A549 (cell line): ENCODE measurements at regions not wholly inside any gene's neighbourhood (a gene's known extent, or its start where the extent isn't known, plus 50 kb on each side); places are given as distances from the start of the nearest gene placed in this dataset.

Experiments used
- ATAC-seq, 2 experiments: fragments of 200-7000 bp in 1 of 2; fragments of >200 bp in 1 of 2; cut with Nextera tagmentation in 1 of 2; cut with Tn5 transposase in 1 of 2; 3 replicates each; pipeline versions ENCODE4 v1.8.0 to v1.9.1; 2018 to 2020; ENCODE audit warnings: mild to moderate bottlenecking in 1 of 2, moderate library complexity in 1 of 2
- CTCF ChIA-PET: fragments of 300-600 bp; sonication (Branson Sonifier 250); formaldehyde crosslinking; extraction: SDS; loops from one replicate; lab custom pipeline; 2021; ENCODE audit warnings: antibody characterized with exemption, inconsistent platforms; lab: Yijun Ruan, JAX
- POLR2A ChIA-PET: fragments of 350-600 bp; formaldehyde crosslinking; extraction: SDS; loops from one replicate; lab custom pipeline; 2021; ENCODE audit warnings: antibody characterized with exemption, inconsistent platforms; lab: Yijun Ruan, JAX
- DNase-seq, 2 experiments: peaks; one replicate each; pipeline versions ENCODE4 v3.0.0 to v3.0.0-alpha.2; 2011 to 2016; ENCODE audit warnings: low read depth in 1 of 2, low spot score in 1 of 2
- FAIRE-seq: peaks from 2 replicates; lab custom pipeline; 2011; peaks lifted over from hg19 to GRCh38; lab: Jason Lieb, UNC
- H3K27ac ChIP-seq, 2 experiments: fragments of >200 bp; sonication (Bioruptor Twin); formaldehyde crosslinking; 3 replicates each; pipeline ENCODE4 v1.5.1; 2016 to 2017
- H3K4me1 ChIP-seq: fragments of >200 bp; sonication (Bioruptor Twin); formaldehyde crosslinking; 3 replicates; pipeline ENCODE4 v1.6.1; 2016
- H3K4me2 ChIP-seq: fragments of >200 bp; sonication (Bioruptor Twin); formaldehyde crosslinking; 3 replicates; pipeline ENCODE4 v1.6.1; 2016
- H3K4me3 ChIP-seq: fragments of >200 bp; sonication (Bioruptor Twin); formaldehyde crosslinking; 3 replicates; pipeline ENCODE4 v1.5.1; 2016
- H3K9me3 ChIP-seq: fragments of >200 bp; sonication (Bioruptor Twin); formaldehyde crosslinking; 3 replicates; pipeline ENCODE4 v1.6.1; 2016
- ATOH8 ChIP-seq: fragments of 250-450 bp; sonication (Bioruptor Pico); IDR thresholded peaks from 2 replicates; pipeline ENCODE4 v1.5.0; 2020; ENCODE audit warnings: low read depth, mild to moderate bottlenecking, moderate library complexity
- CHD2 ChIP-seq: fragments of 150-350 bp; IDR thresholded peaks from 2 replicates; pipeline ENCODE4 v1.6.1; 2014; ENCODE audit warnings: low read length; ENCODE audit not compliant: partially characterized antibody
- EHF ChIP-seq: fragments of 250-450 bp; sonication (Bioruptor Pico); IDR thresholded peaks from 2 replicates; pipeline ENCODE4 v1.5.0; 2020; ENCODE audit warnings: mild to moderate bottlenecking
- ESRRA ChIP-seq: fragments of 150-350 bp; IDR thresholded peaks from 2 replicates; pipeline ENCODE4 v1.6.1; 2014; ENCODE audit warnings: mild to moderate bottlenecking, low read length, borderline replicate concordance
- FOSB ChIP-seq: fragments of 250-450 bp; sonication (Bioruptor Pico); IDR thresholded peaks from 2 replicates; pipeline ENCODE4 v1.5.0; 2020; ENCODE audit warnings: mild to moderate bottlenecking, moderate library complexity
- FOSL2 ChIP-seq, 2 experiments: fragments of 450-650 bp in 1 of 2; fragments of >200 bp in 1 of 2; sonication (Bioruptor Twin) in 1 of 2; formaldehyde crosslinking; IDR thresholded peaks; 2 replicates each; pipeline versions ENCODE4 v1.5.0 to v1.6.1; 2016 to 2020; ENCODE audit warnings: mild to moderate bottlenecking in 1 of 2, moderate library complexity in 1 of 2
- GATA3 ChIP-seq: IDR thresholded peaks from 2 replicates; pipeline ENCODE4 v1.6.1; 2012; ENCODE audit warnings: borderline replicate concordance
- JUN ChIP-seq, 2 experiments: fragments of >200 bp; sonication (Bioruptor Twin); formaldehyde crosslinking; IDR thresholded peaks; 2 replicates in 1 of 2; 3 replicates in 1 of 2; pipeline ENCODE4 v1.6.1; 2016 to 2017
- MAFK ChIP-seq: fragments of 450-650 bp; IDR thresholded peaks from 2 replicates; pipeline ENCODE4 v1.6.1; 2014; ENCODE audit not compliant: partially characterized antibody
- MAZ ChIP-seq: fragments of 150-350 bp; IDR thresholded peaks from 2 replicates; pipeline ENCODE4 v1.6.1; 2014; ENCODE audit warnings: antibody characterized with exemption, low read depth, low read length, borderline replicate concordance
- NFE2L2 ChIP-seq: fragments of 150-350 bp; conservative IDR thresholded peaks from 2 replicates; pipeline ENCODE4 v1.6.1; 2014; ENCODE audit warnings: low read length
- POLR2A ChIP-seq: IDR thresholded peaks from 2 replicates; pipeline ENCODE4 v1.6.1; 2012; ENCODE audit warnings: mild to moderate bottlenecking, low read length
- RAD21 ChIP-seq, 2 experiments: fragments of >200 bp in 1 of 2; sonication (Bioruptor Twin) in 1 of 2; formaldehyde crosslinking in 1 of 2; IDR thresholded peaks in 1 of 2; conservative IDR thresholded peaks in 1 of 2; 2 replicates in 1 of 2; 3 replicates in 1 of 2; pipeline ENCODE4 v1.6.1; 2012 to 2018; ENCODE audit warnings: inconsistent platforms in 1 of 2
- RCOR1 ChIP-seq: fragments of 150-350 bp; IDR thresholded peaks from 2 replicates; pipeline ENCODE4 v1.6.1; 2014; ENCODE audit warnings: antibody characterized with exemption, low read length, low read depth
- SMC3 ChIP-seq: fragments of >200 bp; sonication (Bioruptor Twin); formaldehyde crosslinking; IDR thresholded peaks from 3 replicates; pipeline ENCODE4 v1.6.1; 2018; ENCODE audit warnings: inconsistent platforms
- ZC3H11A ChIP-seq: fragments of 450-650 bp; IDR thresholded peaks from 2 replicates; pipeline ENCODE4 v1.6.1; 2014; ENCODE audit warnings: antibody characterized with exemption, mild to moderate bottlenecking
- ZFP36 ChIP-seq: fragments of 450-650 bp; IDR thresholded peaks from 2 replicates; pipeline ENCODE4 v1.6.1; 2014; ENCODE audit warnings: borderline replicate concordance; ENCODE audit not compliant: partially characterized antibody
- ZSCAN20 ChIP-seq: fragments of 250-450 bp; sonication (Bioruptor Pico); IDR thresholded peaks from 2 replicates; pipeline ENCODE4 v1.8.0; 2022; ENCODE audit warnings: mild to moderate bottlenecking, moderate library complexity
- WGBS: methylation state at CpG from one replicate; pipeline ENCODE4 v1.1.6; 2017; ENCODE audit errors: missing lambda C conversion rate; 5-methylcytosine and 5-hydroxymethylcytosine counted together
- TF ChIP-seq, protein P1 (sequence below): IDR thresholded peaks from 2 replicates; pipeline ENCODE4 v1.6.1; 2012
- TF ChIP-seq, protein P2 (sequence below): fragments of >200 bp; sonication (Bioruptor Twin); formaldehyde crosslinking; IDR thresholded peaks from 3 replicates; pipeline ENCODE4 v1.5.1; 2016
- TF ChIP-seq, protein P3 (sequence below): IDR thresholded peaks from 2 replicates; pipeline ENCODE4 v1.6.1; 2012; ENCODE audit warnings: low read depth, borderline replicate concordance
- TF ChIP-seq, protein P4 (sequence below): IDR thresholded peaks from 2 replicates; pipeline ENCODE4 v1.6.1; 2012

GRCh38 chr2:88896971-88897370 lies 205.5 kb downstream of the RPIA start:
- no peak overlapping the region for H3K4me3 ChIP-seq
- H3K4me2 ChIP-seq = no peak overlapping the region
- no peak for DNase-seq
- no peaks in the 10 kb centered on the region for H3K4me1 ChIP-seq
- no peaks in the 10 kb centered on the region for H3K9me3 ChIP-seq
- POLR2A ChIA-PET = no interaction called here
- no peak for FAIRE-seq
- H3K27ac ChIP-seq = no peak overlapping the region
- no peak for TF ChIP-seq ZC3H11A
- no peak for TF ChIP-seq POLR2A
- TF ChIP-seq, all 56 proteins: peak for 0
- WGBS = 0% methylated on average over 1 of the region's 1 CpG
- ATAC-seq = no peak
- CTCF ChIA-PET = interaction anchor here (1.0 to 1.5 kb wide), 3 partner anchors 9 to 22 kb away, joined by 3 to 5 read pairs (median 3); no protein-coding TSS in a partner anchor

DNA sequence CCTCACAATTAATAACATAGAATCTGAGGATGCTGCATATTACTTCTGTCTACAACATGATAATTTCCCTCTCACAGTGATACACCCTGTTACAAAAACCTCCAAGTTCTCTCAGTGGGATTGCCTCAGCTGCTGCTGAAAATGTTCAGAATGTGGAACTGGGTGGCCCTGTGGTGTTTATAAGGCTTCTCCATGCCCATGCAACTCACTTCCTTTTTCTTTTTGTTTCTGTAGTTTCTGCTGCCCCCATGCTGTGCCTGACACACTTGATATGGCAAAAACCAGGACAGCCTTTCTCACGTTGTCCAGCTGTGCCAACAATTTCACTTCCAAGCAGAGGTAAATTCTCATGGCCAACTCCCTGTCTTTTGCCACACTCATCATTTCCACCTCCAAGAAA lies 206.2 kb downstream of the RPIA start:
- no peak for TF ChIP-seq ZFP36

DNA sequence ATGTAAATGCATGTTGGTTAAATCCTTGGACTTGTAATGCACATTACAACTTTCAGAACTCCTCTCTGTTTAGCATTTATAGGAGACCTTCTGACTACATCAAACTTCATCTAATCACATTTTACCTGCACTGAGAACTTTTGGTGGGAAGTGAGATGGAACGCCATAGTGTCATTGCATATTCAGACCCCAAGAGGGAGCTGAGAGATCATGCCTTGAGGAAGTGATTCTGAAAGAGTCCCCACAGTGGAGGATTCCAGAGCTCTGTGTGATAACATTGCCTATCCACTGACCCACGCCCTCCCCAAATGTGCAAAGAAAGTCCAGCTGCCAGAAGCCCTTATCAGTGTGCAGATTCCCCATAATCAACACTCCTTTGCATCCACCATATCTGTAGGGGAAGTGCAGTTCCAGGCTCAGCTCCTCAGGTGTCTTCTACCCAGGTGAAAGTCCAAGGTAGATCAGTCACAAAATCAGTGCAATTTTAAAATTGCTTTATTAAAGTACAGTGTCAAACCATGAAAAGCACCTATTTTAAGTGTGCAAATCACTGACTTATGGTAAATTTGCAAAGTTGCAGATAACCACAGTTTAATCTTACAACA lies 212.4 kb downstream of the RPIA start:
- TF ChIP-seq MAZ (no peak), RAD21 (conservative IDR thresholded peaks at IDR 0.05 in 1 of 2, IDR thresholded peaks at IDR 0.05 in 1 of 2) (peak; percentile 73 to 89), SMC3 (peak; percentile 60)
- TF ChIP-seq, protein P1, sequence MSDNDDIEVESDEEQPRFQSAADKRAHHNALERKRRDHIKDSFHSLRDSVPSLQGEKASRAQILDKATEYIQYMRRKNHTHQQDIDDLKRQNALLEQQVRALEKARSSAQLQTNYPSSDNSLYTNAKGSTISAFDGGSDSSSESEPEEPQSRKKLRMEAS = no peak
- TF ChIP-seq, protein P2, sequence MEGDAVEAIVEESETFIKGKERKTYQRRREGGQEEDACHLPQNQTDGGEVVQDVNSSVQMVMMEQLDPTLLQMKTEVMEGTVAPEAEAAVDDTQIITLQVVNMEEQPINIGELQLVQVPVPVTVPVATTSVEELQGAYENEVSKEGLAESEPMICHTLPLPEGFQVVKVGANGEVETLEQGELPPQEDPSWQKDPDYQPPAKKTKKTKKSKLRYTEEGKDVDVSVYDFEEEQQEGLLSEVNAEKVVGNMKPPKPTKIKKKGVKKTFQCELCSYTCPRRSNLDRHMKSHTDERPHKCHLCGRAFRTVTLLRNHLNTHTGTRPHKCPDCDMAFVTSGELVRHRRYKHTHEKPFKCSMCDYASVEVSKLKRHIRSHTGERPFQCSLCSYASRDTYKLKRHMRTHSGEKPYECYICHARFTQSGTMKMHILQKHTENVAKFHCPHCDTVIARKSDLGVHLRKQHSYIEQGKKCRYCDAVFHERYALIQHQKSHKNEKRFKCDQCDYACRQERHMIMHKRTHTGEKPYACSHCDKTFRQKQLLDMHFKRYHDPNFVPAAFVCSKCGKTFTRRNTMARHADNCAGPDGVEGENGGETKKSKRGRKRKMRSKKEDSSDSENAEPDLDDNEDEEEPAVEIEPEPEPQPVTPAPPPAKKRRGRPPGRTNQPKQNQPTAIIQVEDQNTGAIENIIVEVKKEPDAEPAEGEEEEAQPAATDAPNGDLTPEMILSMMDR = peak; percentile 73
- WGBS = 5% methylated on average over 2 of the region's 2 CpGs
- FAIRE-seq (peak; percentile 39), DNase-seq (peak; percentile 13 to 55), ATAC-seq (peak; percentile 92 to 93)
- POLR2A ChIA-PET = no interaction called here
- CTCF ChIA-PET = interaction anchor here (0.6 to 2.4 kb wide), 17 partner anchors 8 to 353 kb away, joined by 3 to 11 read pairs (median 5); no protein-coding TSS in a partner anchor
- H3K4me2 ChIP-seq = no peak overlapping the region
- H3K4me1 ChIP-seq = no peaks in the 10 kb centered on the region
- no peak overlapping the region for H3K4me3 ChIP-seq
- no peaks in the 10 kb centered on the region for H3K9me3 ChIP-seq
- H3K27ac ChIP-seq = no peak overlapping the region

More for the DNA sequence above, 206.2 kb downstream of the RPIA start:
- H3K27ac ChIP-seq = no peak overlapping the region
- 0% methylated on average over 1 of the region's 1 CpG for WGBS
- H3K4me3 ChIP-seq = no peak overlapping the region
- ATAC-seq (no peak), FAIRE-seq (no peak), DNase-seq (no peak)
- ChIA-PET POLR2A (no interaction called here), CTCF (interaction anchor here (1.1 to 1.5 kb wide), 2 partner anchors 17 to 21 kb away, joined by 3 to 5 read pairs; no protein-coding TSS in a partner anchor)
- H3K9me3 ChIP-seq = no peaks in the 10 kb centered on the region
- no peaks in the 10 kb centered on the region for H3K4me1 ChIP-seq
- no peak overlapping the region for H3K4me2 ChIP-seq

DNA sequence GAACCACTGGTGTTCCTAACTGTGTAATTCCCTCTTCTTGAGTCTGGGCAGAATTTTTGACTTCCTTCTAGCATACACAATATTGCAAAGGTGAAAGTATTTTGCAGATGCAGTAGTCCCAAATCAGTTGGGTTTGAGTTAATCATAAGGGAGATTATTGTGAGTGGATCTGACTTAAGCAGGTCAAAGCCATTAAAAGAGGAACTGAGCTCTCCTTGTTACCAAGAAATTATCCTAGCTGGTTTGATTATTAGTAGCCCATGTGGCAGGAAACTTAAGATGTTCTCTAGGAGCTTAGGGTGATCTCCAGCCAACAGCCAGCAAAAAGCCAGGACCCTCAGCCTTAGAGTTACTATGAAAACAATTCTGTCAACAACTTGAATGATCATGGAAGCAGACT lies 221.8 kb downstream of the RPIA start:
- POLR2A ChIA-PET = no interaction called here
- CTCF ChIA-PET = interaction anchor here (0.9 kb wide), 1 partner anchor 10 kb away, joined by 6 read pairs; no protein-coding TSS in a partner anchor
- DNase-seq (no peak), FAIRE-seq (no peak), ATAC-seq (no peak)
- Histone ChIP-seq H3K4me1 (no peaks in the 10 kb centered on the region), H3K4me3 (no peak overlapping the region), H3K9me3 (no peaks in the 10 kb centered on the region), H3K27ac (no peak overlapping the region), H3K4me2 (no peak overlapping the region)
- TF ChIP-seq JUN (IDR thresholded peaks at IDR 0.05) = no peak
- no peak for TF ChIP-seq EHF (CRISPR knock-in tag)
- no peak for TF ChIP-seq MAZ
- TF ChIP-seq CHD2 = no peak
- TF ChIP-seq ZSCAN20 (CRISPR knock-in tag) = no peak
- TF ChIP-seq, protein P3, sequence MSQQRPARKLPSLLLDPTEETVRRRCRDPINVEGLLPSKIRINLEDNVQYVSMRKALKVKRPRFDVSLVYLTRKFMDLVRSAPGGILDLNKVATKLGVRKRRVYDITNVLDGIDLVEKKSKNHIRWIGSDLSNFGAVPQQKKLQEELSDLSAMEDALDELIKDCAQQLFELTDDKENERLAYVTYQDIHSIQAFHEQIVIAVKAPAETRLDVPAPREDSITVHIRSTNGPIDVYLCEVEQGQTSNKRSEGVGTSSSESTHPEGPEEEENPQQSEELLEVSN = no peak
- TF ChIP-seq, protein P2 = no peak
- TF ChIP-seq ESRRA = no peak
- TF ChIP-seq, protein P4, sequence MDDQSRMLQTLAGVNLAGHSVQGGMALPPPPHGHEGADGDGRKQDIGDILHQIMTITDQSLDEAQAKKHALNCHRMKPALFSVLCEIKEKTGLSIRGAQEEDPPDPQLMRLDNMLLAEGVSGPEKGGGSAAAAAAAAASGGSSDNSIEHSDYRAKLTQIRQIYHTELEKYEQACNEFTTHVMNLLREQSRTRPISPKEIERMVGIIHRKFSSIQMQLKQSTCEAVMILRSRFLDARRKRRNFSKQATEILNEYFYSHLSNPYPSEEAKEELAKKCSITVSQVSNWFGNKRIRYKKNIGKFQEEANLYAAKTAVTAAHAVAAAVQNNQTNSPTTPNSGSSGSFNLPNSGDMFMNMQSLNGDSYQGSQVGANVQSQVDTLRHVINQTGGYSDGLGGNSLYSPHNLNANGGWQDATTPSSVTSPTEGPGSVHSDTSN = no peak
- TF ChIP-seq FOSL2 (IDR thresholded peaks at IDR 0.05) = no peak
- TF ChIP-seq FOSL2 (CRISPR knock-in tag; IDR thresholded peaks at IDR 0.05) = no peak
- no peak for TF ChIP-seq ATOH8 (CRISPR knock-in tag)
- TF ChIP-seq NFE2L2 = no peak
- TF ChIP-seq FOSB (CRISPR knock-in tag) = no peak
- TF ChIP-seq GATA3 = no peak
- no peak for TF ChIP-seq MAFK
- TF ChIP-seq RCOR1 = no peak
